HG02588 (cell line): ENCODE measurements at regions not wholly inside any gene's neighbourhood (a gene's known extent, or its start where the extent isn't known, plus 50 kb on each side); places are given as distances from the start of the nearest gene placed in this dataset.
A peak's percentile ranks its signal among the peaks of the same experiment; 100 is the strongest.

Source experiments
- ATAC-seq: cut with Tn5 transposase; IDR thresholded peaks from one replicate; pipeline ENCODE4 v1.9.1; 2021; ENCODE audit warnings: mild to moderate bottlenecking, moderate library complexity; ENCODE audit not compliant: unreplicated experiment

- ATAC-seq = no peak
Measured at GRCh38 chr1:59017501-59018231, 233.8 kb upstream of the JUN start.

- no peak for ATAC-seq
Measured at GRCh38 chr1:59018446-59018845, 234.6 kb upstream of the JUN start.

- no peak for ATAC-seq
Measured at GRCh38 chr1:59018860-59019259, 235.0 kb upstream of the JUN start.

- peak; percentile 84 for ATAC-seq
Measured at GRCh38 chr1:59020151-59020997, 236.5 kb upstream of the JUN start.

GRCh38 chr1:59022199-59022598, 238.4 kb upstream of the JUN start:
- no peak for ATAC-seq

GRCh38 chr1:59022799-59023198, 239.0 kb upstream of the JUN start:
- ATAC-seq = no peak

GRCh38 chr1:59025201-59025600, 241.4 kb upstream of the JUN start:
- ATAC-seq = no peak

GRCh38 chr1:59025898-59026426, 242.1 kb upstream of the JUN start:
- peak; percentile 87 for ATAC-seq

GRCh38 chr1:59026472-59026948, 242.7 kb upstream of the JUN start:
- no peak for ATAC-seq

- no peak for ATAC-seq
Measured at GRCh38 chr1:59027177-59027576, 243.3 kb upstream of the JUN start.

- ATAC-seq = no peak
Measured at GRCh38 chr1:59028048-59028447, 244.2 kb upstream of the JUN start.

GRCh38 chr1:59029411-59030167, 245.7 kb upstream of the JUN start:
- ATAC-seq = no peak

- no peak for ATAC-seq
Measured at GRCh38 chr1:59032228-59032627, 248.4 kb upstream of the JUN start.

GRCh38 chr1:59033761-59034160, 249.9 kb upstream of the JUN start:
- ATAC-seq = no peak

- no peak for ATAC-seq
Measured at GRCh38 chr1:59034925-59035324, 251.1 kb upstream of the JUN start.

GRCh38 chr1:59039551-59039950, 255.7 kb upstream of the JUN start:
- no peak for ATAC-seq

GRCh38 chr1:59040486-59040885, 256.4 kb upstream of the FGGY start:
- no peak for ATAC-seq

- ATAC-seq = no peak
Measured at GRCh38 chr1:59041646-59042277, 255.1 kb upstream of the FGGY start.

- ATAC-seq = no peak
Measured at GRCh38 chr1:59043796-59044195, 253.1 kb upstream of the FGGY start.

GRCh38 chr1:59044535-59045121, 252.3 kb upstream of the FGGY start:
- no peak for ATAC-seq
